SJCRH30 (cell line): ENCODE measurements at regions not wholly inside any gene's neighbourhood (a gene's known extent, or its start where the extent isn't known, plus 50 kb on each side); places are given as distances from the start of the nearest gene placed in this dataset.
"Not testable (repeated sequence)": the region's sequence is repeated elsewhere in the genome, so short reads cannot be mapped to it uniquely, and the experiment has no call there.

Experiments used
- DNase-seq, 2 experiments: peaks; one replicate each; pipeline ENCODE4 v3.0.0-alpha.2; 2015 to 2020
- H3K27ac ChIP-seq: fragments of 250-450 bp; sonication (Bioruptor Pico); 2 replicates; pipeline ENCODE4 v1.5.1; 2020; ENCODE audit warnings: mild to moderate bottlenecking, moderate library complexity
- H3K27me3 ChIP-seq: fragments of 250-450 bp; sonication (Bioruptor Pico); 2 replicates; pipeline ENCODE4 v1.5.1; 2020; ENCODE audit warnings: mild to moderate bottlenecking, moderate library complexity
- H3K36me3 ChIP-seq: fragments of 250-450 bp; sonication (Bioruptor Pico); 2 replicates; pipeline ENCODE4 v1.5.1; 2020; ENCODE audit warnings: mild to moderate bottlenecking, moderate library complexity
- H3K4me1 ChIP-seq: fragments of 250-450 bp; sonication (Bioruptor Pico); 2 replicates; pipeline ENCODE4 v1.5.1; 2020; ENCODE audit warnings: mild to moderate bottlenecking, moderate library complexity
- H3K4me3 ChIP-seq: fragments of 250-450 bp; sonication (Bioruptor Pico); 2 replicates; pipeline ENCODE4 v1.5.1; 2020; ENCODE audit warnings: mild to moderate bottlenecking, moderate library complexity
- H3K9me3 ChIP-seq: fragments of 250-450 bp; sonication (Bioruptor Pico); replicated peaks from 2 replicates; pipeline ENCODE4 v1.5.1; 2020; ENCODE audit warnings: mild to moderate bottlenecking, moderate library complexity

DNA sequence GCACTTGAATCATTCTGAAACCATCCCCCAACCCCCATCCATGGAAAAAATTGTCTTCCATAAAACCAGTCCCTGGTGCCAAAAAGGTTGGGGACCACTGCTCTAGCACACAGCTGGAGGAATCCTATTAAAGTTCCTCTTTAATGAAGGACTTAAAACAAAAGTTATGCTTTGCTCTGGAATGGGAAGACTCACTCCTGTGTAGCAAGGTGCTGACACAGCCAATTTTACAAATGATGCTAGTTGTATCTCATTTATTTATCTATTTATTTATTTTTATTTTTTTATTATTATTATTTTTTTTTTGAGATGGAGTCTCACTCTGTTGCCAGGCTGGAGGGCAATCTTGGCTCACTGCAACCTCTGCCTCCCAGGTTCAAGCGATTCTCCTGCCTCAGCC, 58.9 kb upstream of the NDUFV2 start:
- DNase-seq, result no peak
- Histone ChIP-seq H3K27ac (no peak overlapping the region), H3K9me3 (no peaks in the 10 kb centered on the region), H3K4me3 (no peak overlapping the region), H3K27me3 (no peaks in the 10 kb centered on the region), H3K4me1 (no peaks in the 10 kb centered on the region), H3K36me3 (no peaks in the 10 kb centered on the region)

DNA sequence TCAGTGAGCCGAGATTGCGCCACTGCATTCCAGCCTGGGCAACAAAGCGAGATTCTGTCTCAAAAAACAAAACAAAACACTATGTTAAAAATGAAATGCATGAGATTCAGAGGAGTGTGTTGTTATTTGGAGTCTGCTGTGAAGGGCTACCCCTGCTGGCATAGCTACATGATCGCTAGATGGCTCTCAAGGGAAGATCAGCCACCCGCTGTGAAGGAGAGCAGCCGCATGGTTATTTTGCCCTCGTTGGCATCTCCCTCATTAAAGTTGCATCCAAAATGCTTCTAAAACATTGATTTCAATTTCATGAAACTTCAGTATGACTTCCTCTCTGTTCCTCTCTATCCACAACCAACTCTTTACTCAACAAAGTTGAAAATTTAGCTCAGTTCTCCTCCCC, 54.8 kb upstream of the NDUFV2 start:
- Histone ChIP-seq H3K4me3 (no peak overlapping the region), H3K27me3 (no peaks in the 10 kb centered on the region), H3K27ac (no peak overlapping the region), H3K36me3 (no peaks in the 10 kb centered on the region), H3K4me1 (no peaks in the 10 kb centered on the region), H3K9me3 (no peaks in the 10 kb centered on the region)
- DNase-seq, result no peak

DNA sequence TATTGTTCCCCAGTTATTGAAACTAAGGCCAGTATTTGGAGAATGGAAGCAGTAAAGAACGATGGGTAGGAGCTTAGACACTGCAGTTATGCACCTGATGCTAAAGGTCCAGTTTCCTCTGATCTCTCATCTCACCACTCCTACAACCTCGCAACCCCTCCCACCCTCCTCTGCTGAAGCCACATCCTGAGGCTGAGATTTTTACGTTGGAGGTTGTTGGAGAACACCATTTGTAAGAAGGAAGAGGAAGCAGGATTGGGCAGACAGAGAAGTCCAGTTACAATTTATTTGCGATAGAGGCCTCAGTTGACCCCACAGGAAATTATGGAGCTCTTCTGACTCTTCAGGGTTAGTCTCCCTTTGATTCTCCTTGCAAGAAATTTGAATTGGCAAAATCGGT, 54.3 kb upstream of the NDUFV2 start:
- Histone ChIP-seq H3K9me3 (no peaks in the 10 kb centered on the region), H3K27me3 (no peaks in the 10 kb centered on the region), H3K27ac (no peak overlapping the region), H3K4me3 (no peak overlapping the region), H3K4me1 (no peaks in the 10 kb centered on the region), H3K36me3 (no peaks in the 10 kb centered on the region)
- DNase-seq, result no peak

DNA sequence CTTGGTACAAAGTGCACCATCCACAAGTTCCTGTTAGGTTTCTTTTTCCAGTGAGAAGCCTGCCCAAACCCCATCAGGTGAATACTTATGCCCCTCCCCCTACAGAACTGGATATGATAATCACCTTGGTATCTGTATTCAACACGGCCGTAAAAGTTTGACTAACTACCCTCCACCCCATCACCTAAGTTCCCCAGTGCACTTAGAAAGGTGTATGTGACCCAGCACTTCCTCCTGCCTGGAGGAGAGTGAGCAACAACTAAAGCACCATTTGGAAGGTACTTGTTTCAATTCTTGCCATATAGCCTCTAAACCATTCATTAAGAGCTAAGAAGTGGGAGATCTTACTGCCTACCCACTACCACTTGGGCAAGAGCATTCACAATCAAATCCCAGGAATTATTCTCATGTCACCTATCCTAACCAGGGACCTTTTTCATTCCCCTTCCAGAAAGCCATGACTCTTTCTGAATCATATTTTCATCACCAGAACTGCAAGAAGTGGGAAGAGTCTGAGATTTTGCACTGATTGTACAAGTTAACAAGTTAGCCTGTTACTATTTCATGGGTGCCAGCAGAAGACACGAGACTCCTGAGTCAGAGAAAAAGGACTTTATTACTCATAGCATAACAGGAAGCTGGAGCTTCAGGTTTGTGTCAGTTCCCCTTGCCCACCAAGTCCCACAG, 53.5 kb upstream of the NDUFV2 start:
- H3K27ac ChIP-seq, result no peak overlapping the region
- no peak overlapping the region for H3K4me3 ChIP-seq
- H3K27me3 ChIP-seq, result no peaks in the 10 kb centered on the region
- H3K4me1 ChIP-seq, result no peaks in the 10 kb centered on the region
- DNase-seq, result no peak
- no peaks in the 10 kb centered on the region for H3K36me3 ChIP-seq
- H3K9me3 ChIP-seq, result no peaks in the 10 kb centered on the region

DNA sequence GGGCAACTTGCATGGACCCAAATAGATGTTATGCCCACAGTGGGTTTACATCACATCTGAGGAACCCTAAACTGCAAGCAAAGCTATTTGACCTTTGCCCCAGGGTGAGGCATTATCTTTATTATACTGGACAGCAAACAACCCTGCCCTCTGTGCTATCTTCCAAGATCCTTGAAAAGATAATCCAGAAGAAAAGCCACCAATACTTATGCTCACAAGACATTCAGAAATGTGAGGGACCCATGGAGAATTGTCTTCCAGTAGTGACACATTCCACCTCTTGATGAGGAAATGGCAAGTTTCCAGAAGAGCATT, 53.0 kb upstream of the NDUFV2 start:
- Histone ChIP-seq H3K4me3 (no peak overlapping the region), H3K27me3 (no peaks in the 10 kb centered on the region), H3K9me3 (no peaks in the 10 kb centered on the region), H3K36me3 (no peaks in the 10 kb centered on the region), H3K27ac (no peak overlapping the region), H3K4me1 (no peaks in the 10 kb centered on the region)
- no peak for DNase-seq

DNA sequence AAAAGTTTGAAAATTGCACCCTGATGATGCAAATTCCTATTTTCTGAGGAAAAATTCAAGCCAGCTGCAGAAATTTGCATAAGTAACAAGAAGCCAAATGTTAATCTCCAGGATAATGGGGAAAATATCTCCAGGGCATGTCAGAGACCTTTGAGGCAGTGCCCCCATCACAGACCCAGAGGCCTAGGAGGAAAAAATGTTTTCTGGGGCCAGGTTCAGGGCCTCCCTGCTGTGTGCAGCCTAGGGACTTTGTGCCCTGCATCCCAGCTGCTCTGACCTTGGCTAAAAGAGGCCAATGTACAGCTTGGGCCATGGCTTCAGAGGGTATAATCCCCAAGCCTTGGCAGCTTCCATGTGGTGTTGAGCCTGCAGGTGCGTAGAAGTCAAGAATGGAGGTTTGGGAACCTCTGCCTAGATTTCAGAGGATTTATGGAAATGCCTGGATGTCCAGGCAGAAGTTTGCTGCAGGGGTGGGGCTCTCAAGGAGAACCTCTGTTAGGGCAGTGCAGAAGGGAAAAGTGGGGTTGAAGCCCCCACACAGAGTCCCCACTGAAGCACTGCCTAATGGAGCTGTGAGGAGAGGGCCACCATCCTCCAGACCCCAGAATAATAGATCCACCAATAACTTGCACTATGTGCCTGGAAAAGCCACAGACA, 51.7 kb upstream of the NDUFV2 start:
- not testable (repeated sequence) for H3K4me1 ChIP-seq, H3K27me3 ChIP-seq, H3K9me3 ChIP-seq, H3K36me3 ChIP-seq, DNase-seq, H3K27ac ChIP-seq, H3K4me3 ChIP-seq
